Type B pancreatic cell (in vitro differentiated cells): ENCODE measurements at regions not wholly inside any gene's neighbourhood (a gene's known extent, or its start where the extent isn't known, plus 50 kb on each side); places are given as distances from the start of the nearest gene placed in this dataset.
"Not testable (repeated sequence)": the region's sequence is repeated elsewhere in the genome, so short reads cannot be mapped to it uniquely, and the experiment has no call there.

ENCODE experiments used
- DNase-seq: peaks from one replicate; pipeline ENCODE4 v3.0.0; 2021; ENCODE audit warnings: mixed read lengths; ENCODE audit not compliant: unreplicated experiment; ENCODE audit errors: extremely low spot score
- H3K27ac Mint-ChIP-seq: 2 replicates; pipeline ENCODE4 v1.8.0; 2021; ENCODE audit warnings: mild to moderate bottlenecking, mixed read lengths
- H3K27me3 Mint-ChIP-seq: 2 replicates; pipeline ENCODE4 v1.8.0; 2021; ENCODE audit warnings: mixed read lengths
- H3K36me3 Mint-ChIP-seq: 2 replicates; pipeline ENCODE4 v1.8.0; 2021; ENCODE audit warnings: mixed read lengths
- H3K4me1 Mint-ChIP-seq: one replicate; pipeline ENCODE4 v1.8.0; 2021; ENCODE audit warnings: mixed read lengths; ENCODE audit not compliant: unreplicated experiment
- H3K4me3 Mint-ChIP-seq: 2 replicates; pipeline ENCODE4 v1.8.0; 2021; ENCODE audit warnings: mild to moderate bottlenecking, mixed read lengths
- H3K9me3 Mint-ChIP-seq: 2 replicates; pipeline ENCODE4 v1.8.0; 2021; ENCODE audit warnings: mixed read lengths
- TF ChIP-seq, protein P1 (sequence below): fragments of 200-600 bp; sonication (generic); conservative IDR thresholded peaks from 2 replicates; pipeline ENCODE4 v1.5.0; 2021; ENCODE audit warnings: antibody characterized with exemption, mild to moderate bottlenecking

DNA sequence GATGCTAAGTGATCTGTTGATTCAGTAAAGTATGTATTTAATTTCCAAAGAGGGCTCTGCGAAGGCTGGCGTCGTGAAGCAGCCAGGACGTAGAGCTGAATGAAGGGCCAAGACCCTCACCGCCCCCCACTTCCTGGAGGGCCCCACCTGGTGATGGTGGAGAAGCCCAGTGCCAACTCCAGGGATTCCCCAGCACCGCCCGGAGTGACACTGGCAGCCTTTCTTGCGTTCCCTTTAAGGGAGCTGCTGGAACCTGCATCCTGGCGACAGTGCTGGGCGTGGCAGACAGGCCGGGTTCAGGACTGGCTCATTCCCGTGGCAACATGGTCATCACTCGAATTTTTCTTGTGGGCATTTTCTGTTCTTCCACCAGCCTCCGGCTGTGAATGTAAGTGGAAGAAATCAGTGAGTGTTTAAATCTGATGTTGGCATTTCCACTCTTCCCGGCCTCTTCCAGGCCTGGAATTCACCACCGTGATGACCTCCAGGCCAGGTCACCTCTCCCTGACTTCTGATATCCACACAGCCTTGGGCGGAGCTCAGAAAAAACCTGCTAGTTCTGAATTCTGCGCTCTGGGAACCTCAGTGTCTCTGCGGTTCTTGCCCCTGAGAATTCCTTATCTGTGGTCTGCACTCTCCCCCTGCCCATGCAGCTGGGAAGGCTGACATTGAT lies 57.4 kb upstream of the DACT2 start:
- H3K4me1 Mint-ChIP-seq: peaks cover 14% of the 10 kb centered on the region
- no peaks in the 10 kb centered on the region for H3K9me3 Mint-ChIP-seq
- no peak for DNase-seq
- H3K36me3 Mint-ChIP-seq: no peaks in the 10 kb centered on the region
- H3K27me3 Mint-ChIP-seq: peaks cover 7% of the 10 kb centered on the region
- TF ChIP-seq, protein P1, sequence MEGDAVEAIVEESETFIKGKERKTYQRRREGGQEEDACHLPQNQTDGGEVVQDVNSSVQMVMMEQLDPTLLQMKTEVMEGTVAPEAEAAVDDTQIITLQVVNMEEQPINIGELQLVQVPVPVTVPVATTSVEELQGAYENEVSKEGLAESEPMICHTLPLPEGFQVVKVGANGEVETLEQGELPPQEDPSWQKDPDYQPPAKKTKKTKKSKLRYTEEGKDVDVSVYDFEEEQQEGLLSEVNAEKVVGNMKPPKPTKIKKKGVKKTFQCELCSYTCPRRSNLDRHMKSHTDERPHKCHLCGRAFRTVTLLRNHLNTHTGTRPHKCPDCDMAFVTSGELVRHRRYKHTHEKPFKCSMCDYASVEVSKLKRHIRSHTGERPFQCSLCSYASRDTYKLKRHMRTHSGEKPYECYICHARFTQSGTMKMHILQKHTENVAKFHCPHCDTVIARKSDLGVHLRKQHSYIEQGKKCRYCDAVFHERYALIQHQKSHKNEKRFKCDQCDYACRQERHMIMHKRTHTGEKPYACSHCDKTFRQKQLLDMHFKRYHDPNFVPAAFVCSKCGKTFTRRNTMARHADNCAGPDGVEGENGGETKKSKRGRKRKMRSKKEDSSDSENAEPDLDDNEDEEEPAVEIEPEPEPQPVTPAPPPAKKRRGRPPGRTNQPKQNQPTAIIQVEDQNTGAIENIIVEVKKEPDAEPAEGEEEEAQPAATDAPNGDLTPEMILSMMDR: no peak
- H3K27ac Mint-ChIP-seq: peak overlapping the region; percentile 46
- peak overlapping the region; percentile 73 for H3K4me3 Mint-ChIP-seq

DNA sequence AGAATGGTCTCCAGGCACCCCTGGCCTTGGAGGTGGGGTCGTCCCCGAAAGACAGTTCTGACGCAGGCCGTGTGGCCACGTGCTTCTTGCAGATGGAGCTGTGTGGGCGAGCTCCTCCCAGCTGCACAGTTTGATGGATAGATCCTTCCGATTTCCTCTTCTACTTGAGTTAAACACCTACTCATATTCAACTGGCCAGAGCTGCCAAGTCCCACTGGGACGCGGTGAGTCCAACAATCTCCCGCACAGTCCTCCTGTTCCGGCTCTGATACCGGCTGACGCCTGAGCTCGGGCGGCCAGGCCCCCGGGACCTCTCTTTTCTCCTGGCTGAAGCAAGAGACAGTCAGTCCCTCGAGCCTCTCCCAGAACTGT lies 57.9 kb upstream of the DACT2 start:
- peak overlapping the region; percentile 73 for H3K4me3 Mint-ChIP-seq
- H3K4me1 Mint-ChIP-seq: peaks cover 14% of the 10 kb centered on the region
- H3K27me3 Mint-ChIP-seq: peaks cover 7% of the 10 kb centered on the region
- DNase-seq: no peak
- no peaks in the 10 kb centered on the region for H3K9me3 Mint-ChIP-seq
- H3K27ac Mint-ChIP-seq: peak overlapping the region; percentile 46
- no peaks in the 10 kb centered on the region for H3K36me3 Mint-ChIP-seq
- TF ChIP-seq, protein P1: no peak

DNA sequence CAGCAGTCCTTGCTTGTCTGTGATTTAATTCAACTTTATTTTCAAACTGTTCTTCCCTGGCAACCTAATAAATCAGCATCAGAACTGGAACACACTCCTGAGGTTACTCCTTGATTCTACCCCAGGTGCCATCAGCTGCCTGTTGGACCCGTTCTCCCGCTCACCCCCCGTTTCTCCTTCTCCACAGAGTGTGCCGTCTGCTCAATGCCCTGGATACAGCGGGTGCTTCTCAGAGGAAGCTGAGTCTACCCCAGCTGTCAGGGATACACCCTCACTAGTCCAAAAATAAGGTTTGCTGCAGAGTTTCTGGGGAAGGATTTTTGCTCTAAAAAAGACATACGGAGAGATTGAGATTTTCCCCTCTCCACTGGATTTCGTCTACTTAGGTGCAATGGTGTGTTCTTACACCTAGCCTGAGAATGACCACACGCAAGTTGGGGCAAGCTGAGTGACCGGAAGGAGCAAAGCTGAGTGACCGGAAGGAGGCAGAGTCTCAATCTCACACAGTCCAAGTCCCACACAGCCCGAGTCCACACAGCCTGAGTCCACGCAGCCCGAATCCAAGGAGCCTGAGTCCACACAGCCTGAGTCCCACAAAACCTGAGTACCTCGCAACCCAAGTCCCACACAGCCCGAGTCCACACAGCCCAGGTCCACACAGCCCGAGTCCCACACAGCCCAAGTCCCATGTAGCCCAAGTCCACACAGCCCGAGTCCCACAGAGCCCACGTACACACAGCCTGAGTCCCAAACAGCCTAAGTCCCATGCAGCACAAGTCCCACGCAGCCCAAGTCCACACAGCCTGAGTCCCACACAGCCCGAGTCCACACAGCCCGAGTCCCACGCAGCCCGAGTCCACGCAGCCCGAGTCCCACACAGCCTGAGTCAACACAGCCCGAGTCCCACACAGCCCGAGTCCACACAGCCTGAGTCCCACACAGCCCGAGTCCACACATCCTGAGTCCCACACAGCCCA lies 58.6 kb upstream of the DACT2 start:
- Mint-ChIP-seq H3K4me1 (peaks cover 14% of the 10 kb centered on the region), H3K36me3 (no peaks in the 10 kb centered on the region), H3K4me3 (peak overlapping the region; percentile 73), H3K27me3 (peaks cover 3% of the 10 kb centered on the region), H3K9me3 (no peaks in the 10 kb centered on the region), H3K27ac (peak overlapping the region; percentile 46)
- no peak for DNase-seq
- TF ChIP-seq, protein P1: no peak

DNA sequence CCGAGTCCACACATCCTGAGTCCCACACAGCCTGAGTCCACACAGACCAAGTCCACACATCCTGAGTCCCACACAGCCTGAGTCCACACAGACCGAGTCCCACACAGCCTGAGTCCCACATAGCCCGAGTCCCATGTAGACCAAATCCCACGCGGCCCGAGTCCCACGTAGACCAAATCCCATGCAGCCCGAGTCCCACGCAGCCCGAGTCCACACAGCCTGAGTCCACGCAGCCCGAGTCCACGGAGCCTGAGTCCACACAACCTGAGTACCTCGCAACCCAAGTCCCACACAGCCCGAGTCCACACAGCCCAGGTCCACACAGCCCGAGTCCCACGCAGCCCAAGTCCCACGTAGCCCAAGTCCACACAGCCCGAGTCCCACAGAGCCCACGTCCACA lies 60.0 kb upstream of the DACT2 start:
- H3K9me3 Mint-ChIP-seq, H3K36me3 Mint-ChIP-seq, DNase-seq, H3K27ac Mint-ChIP-seq, H3K27me3 Mint-ChIP-seq, H3K4me3 Mint-ChIP-seq: not testable (repeated sequence)
- peaks cover 18% of the 10 kb centered on the region for H3K4me1 Mint-ChIP-seq

DNA sequence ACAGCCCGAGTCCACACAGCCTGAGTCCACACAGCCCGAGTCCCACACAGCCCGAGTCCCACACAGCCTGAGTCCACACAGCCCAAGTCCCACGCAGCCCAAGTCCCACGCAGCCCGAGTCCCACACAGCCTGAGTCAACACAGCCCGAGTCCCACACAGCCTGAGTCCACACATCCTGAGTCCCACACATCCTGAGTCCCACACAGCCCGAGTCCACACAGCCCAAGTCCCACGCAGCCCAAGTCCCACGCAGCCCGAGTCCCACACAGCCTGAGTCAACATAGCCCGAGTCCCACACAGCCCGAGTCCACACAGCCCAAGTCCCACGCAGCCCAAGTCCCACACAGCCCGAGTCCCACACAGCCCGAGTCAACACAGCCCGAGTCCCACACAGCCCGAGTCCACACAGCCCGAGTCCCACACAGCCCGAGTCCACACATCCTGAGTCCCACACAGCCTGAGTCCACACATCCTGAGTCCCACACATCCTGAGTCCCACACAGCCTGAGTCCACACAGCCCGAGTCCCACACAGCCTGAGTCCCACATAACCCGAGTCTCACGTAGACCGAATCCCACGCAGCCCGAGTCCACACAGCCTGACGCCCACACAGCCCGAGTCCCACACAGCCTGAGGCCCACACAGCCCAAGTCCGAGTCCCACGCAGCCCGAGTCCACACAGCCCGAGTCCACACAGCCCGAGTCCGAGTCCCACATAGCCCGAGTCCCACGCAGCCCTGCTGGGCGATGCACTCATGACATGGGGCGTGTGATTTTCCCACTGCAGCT lies 60.6 kb upstream of the SMOC2 start:
- H3K36me3 Mint-ChIP-seq, DNase-seq, H3K9me3 Mint-ChIP-seq, H3K27ac Mint-ChIP-seq, H3K4me3 Mint-ChIP-seq, H3K27me3 Mint-ChIP-seq: not testable (repeated sequence)
- peaks cover 20% of the 10 kb centered on the region for H3K4me1 Mint-ChIP-seq

DNA sequence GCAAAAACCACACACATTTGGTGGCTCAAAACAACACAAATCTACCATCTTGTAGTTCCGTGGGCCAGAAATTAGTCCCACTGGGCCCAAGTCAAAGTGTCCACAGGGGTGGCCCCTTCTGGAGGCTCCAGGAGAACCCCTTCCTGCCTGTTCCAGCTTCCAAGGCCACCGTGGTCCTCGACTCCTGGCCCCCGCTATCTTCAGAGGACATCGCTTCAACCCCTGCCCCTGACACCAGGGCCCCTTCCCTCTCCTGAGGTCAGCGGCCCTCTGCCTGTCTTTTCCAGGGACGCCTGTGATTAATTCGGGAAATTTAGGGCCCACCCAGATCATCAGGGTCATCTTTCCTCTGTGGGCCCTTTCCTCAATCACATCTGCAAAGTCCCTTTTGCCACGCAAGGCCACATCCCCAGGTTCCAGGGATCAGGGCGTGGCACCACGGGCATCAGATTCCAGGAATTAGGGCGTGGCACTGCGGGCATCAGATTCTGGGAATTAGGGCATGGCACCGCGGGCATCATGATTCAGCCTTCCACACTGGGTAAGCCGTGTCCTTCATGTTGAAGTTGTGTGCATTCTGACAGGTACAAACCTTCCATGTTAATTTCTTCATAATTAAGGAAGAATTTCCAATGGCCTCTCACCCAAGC lies 59.9 kb upstream of the SMOC2 start:
- TF ChIP-seq, protein P1: no peak
- Mint-ChIP-seq H3K36me3 (no peaks in the 10 kb centered on the region), H3K9me3 (no peaks in the 10 kb centered on the region), H3K4me3 (no peak overlapping the region), H3K27me3 (peaks cover 3% of the 10 kb centered on the region), H3K27ac (no peak overlapping the region), H3K4me1 (peaks cover 23% of the 10 kb centered on the region)
- no peak for DNase-seq
